C4-2B (cell line): ENCODE measurements at regions not wholly inside any gene's neighbourhood (a gene's known extent, or its start where the extent isn't known, plus 50 kb on each side); places are given as distances from the start of the nearest gene placed in this dataset.

Experiments used
- ZFX ChIP-seq: fragments of 450-650 bp; IDR thresholded peaks from 2 replicates; pipeline ENCODE4 v1.6.1; 2017
- TF ChIP-seq, protein P1 (sequence below): fragments of 450-650 bp; conservative IDR thresholded peaks from 2 replicates; pipeline ENCODE4 v1.5.1; 2017; ENCODE audit warnings: mild to moderate bottlenecking

GRCh38 chr5:108564441-108564840 lies 182.5 kb upstream of the FBXL17 start:
- TF ChIP-seq, protein P1, sequence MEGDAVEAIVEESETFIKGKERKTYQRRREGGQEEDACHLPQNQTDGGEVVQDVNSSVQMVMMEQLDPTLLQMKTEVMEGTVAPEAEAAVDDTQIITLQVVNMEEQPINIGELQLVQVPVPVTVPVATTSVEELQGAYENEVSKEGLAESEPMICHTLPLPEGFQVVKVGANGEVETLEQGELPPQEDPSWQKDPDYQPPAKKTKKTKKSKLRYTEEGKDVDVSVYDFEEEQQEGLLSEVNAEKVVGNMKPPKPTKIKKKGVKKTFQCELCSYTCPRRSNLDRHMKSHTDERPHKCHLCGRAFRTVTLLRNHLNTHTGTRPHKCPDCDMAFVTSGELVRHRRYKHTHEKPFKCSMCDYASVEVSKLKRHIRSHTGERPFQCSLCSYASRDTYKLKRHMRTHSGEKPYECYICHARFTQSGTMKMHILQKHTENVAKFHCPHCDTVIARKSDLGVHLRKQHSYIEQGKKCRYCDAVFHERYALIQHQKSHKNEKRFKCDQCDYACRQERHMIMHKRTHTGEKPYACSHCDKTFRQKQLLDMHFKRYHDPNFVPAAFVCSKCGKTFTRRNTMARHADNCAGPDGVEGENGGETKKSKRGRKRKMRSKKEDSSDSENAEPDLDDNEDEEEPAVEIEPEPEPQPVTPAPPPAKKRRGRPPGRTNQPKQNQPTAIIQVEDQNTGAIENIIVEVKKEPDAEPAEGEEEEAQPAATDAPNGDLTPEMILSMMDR: no peak
- no peak for TF ChIP-seq ZFX
